MV-4-11 (cell line): ENCODE measurements at regions not wholly inside any gene's neighbourhood (a gene's known extent, or its start where the extent isn't known, plus 50 kb on each side); places are given as distances from the start of the nearest gene placed in this dataset.
"Not testable (repeated sequence)": the region's sequence is repeated elsewhere in the genome, so short reads cannot be mapped to it uniquely, and the experiment has no call there.

Experiments
- DNase-seq: peaks from one replicate; lab custom pipeline; 2025; lab: John Stamatoyannopoulos, UW

DNA sequence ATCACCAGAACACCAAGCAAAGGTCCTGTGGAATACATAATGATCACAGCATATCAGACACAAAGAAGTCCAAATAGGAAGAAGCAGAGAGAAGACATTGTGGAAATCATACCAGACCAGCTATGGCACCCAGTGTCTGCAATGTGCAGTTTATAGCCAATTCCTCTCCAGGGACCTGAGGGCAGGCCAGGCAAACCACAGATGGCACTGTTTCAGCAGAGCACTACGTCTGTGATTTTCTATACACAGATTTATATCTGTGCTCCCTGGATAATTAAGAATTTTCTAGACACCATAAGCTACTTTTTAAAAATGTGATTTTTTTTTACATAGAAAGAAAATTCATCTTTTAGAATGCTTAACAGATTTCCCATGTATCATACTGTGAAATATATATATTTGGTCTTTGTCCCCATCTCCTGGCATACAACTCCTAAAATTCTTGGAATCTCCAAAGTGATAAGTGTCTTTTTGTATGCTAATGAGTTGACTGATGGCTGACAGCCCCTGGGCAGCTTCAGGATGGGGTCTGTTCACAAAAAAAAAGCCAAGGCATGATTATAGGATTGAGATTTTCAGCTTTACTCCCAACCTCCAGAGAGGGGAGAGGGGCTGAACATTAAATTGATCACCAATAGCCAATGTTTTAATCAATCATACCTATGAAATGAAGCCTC is 498.1 kb downstream of the SIPA1L2 start:
- DNase-seq: no peak

DNA sequence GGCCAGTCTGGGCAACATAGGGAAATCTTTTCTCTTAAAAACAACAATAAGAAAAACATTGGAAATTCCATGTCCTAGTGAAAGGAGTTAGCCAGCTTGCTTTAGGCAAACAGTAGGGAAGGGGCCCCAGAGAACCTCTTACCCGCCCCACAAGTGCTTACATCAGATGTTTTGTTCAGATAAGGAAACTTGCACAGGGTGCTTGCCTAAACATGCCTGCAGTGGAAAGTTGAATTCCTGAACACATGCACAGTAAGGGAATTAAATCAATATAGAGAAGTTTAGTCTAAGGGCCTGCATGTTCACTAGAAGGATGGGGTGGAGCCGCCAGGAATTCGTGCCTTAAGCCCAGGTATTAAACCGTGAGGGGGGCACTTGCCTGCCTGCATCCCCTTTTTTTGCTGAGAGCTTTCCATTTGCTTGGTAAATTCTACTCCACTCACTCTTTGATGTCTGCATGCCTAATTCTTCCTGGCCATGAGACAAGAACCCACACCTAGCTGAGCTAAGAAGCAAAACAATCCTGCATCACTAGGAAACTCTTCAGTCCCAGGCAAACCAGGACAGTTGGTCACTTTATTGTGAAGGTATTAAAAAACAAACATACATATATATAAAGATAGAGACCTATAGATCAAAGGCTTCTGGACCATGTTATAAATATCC is 499.0 kb downstream of the SIPA1L2 start:
- DNase-seq: no peak

DNA sequence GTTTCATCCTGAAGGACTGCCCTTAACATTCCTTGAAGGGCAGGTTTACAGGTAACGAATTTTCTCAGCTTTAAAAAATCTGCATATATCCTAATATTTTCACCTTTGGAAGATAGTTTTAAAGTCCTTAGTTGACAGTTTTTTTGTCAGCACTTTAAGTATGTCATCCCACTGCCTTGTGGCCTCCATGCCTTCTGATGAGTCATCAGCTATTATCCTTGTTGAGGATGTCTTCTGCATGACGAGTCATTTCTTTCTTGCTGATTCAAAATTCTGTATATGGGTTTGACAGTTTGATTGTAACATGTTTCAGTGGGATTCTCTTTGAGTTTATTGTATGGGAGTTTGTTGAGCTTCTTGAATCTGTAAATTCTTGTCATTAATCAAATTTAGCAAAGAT is 500.6 kb downstream of the DISC1 start:
- DNase-seq: peak; percentile 11

DNA sequence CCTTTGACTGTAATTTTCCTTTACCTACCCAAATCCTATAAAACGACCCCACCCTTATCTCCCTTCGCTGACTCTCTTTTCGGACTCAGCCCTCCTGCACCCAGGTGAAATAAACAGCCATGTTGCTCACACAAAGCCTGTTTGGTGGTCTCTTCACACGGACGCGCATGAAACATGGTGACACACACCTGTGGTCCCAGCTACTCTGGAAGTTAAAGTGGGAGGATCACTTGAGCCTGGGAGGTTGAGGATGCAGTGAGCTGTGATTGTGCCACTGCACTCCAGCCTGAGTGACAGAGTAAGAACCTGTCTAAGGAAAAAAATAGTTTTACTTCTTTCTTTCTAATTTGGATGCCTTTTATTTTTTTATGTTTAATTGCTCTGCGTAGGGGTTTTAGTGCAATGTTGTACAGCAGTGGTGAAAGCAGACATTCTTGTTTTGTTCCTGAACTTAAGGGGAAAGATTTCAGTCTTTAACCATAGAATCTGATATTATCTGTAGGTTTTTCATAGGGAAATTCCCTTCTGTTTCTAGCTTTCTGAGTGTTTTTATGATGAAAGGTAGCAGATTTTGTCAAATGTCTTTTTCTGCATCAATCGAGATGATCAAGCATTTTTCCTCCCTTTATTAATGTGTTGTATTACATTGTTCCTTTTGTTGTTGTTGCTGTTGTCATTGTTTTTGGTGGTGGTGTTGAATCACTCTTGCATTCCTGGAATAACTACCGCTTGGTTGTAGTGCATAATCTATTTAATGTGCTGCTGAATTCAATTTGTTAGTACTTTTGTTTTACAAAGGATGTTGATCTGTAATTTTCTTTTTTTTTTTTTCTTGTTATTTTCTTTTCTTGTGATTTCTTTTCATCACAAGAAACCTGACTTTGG is 497.4 kb downstream of the DISC1 start:
- no peak for DNase-seq

DNA sequence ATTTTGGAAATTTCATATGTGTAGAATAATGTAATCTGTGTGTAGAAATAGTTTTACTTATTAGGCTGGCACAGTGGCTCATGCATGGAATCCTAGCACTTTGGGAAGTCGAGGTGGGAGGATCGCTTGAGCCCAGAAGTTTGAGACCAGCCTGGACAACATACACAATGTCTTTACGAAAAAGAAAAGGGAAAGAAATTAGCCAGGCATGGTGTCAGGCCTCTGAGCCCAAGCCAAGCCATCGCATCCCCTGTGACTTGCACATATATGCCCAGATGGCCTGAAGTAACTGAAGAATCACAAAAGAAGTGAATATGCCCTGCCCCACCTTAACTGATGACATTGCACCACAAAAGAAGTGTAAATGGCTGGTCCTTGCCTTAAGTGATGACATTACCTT is 491.3 kb downstream of the DISC1 start:
- DNase-seq: not testable (repeated sequence)

DNA sequence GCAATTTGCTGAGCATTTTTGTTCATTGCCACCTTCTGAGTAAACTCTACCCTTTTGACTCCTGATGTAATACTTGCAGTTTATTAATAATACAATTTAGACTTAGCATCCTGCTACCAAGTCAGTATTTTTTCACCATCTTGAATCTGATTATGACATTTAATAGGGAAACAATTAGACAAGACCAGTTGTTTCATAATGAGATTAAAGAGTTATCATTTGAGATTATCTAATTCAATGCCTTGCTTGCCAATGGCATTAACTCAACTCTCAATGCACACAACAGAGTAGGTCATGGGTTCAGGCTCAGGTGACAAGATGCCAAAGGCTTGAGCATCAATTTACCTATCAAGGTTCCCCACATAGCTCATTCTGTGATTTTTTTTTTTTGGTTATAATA is 488.4 kb downstream of the DISC1 start:
- DNase-seq: no peak

DNA sequence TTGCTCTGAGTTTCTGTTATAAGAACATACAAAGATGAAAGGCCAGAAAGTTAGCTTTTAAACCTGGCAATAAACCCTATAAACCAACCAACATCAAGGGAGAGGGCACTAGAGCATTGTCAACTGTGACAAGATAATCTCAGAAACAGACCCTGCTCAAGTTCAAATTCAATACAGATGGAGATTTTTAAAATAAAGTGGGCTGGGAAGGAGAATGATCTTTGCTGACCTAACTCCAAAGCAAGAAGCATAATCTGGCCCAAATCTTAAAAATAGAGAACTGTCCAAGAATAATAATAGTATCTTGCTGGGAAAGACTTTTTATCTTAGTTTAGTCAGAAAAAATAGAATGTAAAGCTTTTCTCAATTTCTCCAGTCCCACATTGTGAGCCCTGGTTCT is 485.5 kb downstream of the DISC1 start:
- DNase-seq: no peak

DNA sequence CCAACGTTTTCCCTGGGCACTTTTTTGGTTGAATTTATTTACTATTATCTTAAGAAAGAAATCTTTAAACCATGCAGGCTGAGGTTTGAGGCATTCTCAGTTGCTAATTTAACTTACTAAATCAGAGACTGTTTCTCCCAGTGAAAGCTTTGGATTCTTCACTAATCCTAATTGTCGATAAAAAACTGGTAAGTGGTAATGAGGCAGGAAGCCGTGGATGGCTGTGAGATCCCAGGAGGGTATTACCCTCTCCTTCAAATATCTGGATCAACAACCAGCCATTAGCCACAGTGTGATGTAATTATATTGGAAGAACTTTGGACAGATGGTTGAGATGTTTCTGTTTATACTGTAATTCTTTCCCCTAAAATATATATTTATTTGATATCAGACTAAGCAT is 485.0 kb downstream of the DISC1 start:
- no peak for DNase-seq

DNA sequence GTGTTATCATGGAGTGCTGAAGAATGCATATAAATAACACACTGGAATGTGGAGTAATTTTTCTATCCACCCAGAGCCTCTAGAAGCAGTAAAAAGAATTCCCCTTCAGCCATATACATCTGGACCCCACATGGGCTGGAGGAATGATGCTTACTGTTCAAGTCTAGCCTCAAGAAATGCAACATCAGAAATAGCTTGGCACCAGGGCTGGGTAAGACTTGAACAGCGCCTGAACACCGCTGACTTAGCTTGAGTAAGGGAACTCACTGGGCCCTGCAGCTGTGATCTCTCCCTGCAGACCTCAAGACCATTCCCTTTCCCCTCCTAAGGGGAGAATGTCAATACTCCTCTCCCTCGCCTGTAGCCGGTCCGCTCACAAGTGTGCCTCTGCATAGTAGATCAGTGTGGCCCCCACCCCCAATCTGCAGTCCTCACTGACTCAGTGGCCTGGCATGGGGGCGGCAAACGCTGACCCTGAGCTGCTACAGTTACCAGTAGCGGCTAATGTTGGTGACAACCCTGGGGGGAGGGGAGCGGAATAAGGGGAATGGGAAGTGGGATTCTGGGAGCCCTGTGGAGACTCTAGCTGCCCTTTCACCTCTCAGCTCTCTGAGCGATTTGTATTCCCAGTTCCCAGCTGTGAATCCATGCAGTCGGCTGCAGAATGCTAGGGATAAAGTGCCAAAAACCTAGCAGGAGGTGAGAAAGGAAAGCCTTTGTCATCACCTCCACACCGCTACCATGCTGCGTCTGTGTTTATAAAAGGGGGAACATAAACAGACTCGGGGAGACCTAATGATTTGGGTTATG is 483.9 kb downstream of the DISC1 start:
- no peak for DNase-seq

DNA sequence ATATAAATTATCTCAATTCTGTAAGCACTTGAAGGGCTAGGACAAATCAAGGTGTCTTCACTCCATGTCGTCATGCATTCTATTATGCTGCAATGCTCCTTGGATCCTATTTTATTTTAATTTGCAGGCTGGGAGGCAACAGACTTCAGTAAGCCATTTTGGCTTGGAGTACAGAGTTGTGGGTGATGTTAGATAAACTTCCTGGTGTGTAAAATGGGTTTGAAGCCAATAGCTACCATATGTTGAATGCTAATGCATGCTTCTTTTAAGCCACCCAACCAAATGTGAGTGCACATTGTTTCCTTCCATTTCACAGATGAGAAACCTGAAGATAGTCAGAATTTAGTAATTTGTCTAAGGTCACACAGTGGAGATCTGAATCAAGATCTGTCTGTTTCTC is 482.8 kb downstream of the DISC1 start:
- DNase-seq: no peak

DNA sequence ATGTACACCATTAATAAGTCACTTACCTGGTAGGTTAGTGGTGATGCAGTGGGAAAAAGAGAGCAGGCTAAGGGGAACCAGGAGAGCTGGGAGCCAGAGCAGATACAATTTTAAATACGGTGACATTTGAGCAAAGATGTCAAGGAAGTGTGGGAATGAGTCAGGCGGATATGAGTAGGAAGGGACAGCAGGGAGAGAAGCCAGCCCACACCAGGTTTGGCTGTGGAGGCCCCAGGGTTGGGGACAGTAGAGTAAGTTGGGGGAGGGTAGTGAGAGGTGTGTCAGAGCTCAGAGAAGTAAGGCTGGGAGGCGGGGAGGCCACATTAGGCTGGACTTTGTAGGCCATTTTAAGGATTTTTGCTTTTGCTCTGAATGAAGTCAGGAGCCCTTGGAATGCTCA is 482.0 kb downstream of the DISC1 start:
- no peak for DNase-seq

DNA sequence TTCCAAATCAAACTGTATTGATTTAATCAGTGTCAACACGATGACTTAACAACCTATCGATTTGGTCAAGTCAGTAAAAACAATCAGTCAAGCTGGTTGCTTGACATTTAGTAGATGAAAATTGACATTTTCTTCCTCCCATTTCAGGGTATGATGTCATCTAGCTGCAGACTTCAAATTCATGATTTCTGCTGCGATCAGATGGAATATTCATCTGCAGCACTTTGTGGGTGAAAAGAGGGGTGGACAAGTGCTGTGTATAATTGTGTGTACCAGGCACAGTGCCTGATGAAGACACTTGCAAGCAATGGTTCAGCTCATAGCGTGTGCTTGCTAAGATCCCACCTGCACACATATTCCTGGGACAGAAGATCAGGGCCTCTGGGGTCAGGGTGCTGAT is 479.8 kb downstream of the DISC1 start:
- no peak for DNase-seq

DNA sequence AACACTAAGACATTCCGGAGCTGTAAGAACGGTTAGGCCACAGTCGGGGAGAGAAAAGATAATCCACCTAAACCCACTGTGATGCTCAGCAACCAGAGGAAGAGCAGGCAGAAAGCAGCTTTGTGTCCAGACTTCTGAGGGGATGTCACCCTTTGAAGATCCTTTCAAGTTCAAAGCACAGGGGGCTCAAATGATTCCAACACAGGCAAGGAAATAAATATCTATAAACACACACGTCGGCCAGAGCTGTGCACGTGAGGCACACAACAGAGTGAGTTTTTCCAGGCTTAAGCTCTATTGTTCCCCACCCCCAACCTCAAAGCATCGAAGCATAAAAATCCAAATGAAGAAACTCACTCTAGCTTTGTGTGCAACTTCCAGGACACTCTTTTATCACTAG is 479.0 kb downstream of the DISC1 start:
- no peak for DNase-seq

DNA sequence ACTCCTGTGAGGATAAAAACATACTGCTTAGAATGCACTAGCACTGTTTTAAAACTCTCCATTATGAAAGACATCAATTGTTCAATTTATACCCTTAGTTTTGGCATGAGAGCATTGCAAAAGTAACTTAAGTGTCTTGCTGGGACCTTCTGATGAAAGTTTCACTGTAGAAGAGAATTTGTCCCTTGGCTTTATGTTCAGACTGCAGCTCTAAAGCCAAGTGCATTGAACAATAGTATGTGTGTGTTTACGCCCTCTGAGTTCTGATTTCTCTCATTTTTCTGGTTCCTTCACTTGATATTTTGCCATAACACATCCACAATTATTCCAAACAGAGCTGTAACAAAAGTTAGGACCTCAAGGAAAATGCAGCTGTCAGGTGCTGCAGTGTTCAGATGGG is 474.6 kb downstream of the DISC1 start:
- no peak for DNase-seq

DNA sequence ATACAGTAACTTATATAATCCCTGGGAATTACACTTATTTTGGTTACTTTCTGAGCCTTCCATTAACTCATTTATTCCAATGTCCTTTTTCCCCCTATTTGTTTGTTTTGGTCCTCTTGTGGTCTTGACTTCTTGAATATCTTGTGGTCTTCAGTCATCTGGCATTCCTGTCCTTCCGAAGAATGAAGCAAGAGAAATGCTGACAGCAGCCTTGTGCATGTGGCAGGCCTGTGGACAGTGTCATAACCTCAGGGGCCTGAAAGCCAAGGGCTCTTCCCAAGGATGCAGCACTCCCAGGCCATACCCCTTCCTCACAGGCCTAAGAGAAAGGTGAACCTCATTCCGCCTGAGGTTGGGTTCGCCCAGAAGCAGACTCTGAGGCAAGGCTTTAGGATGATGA is 470.2 kb downstream of the DISC1 start:
- DNase-seq: no peak
